Activated naive CD4-positive, alpha-beta T cell (primary cell): ENCODE measurements at regions not wholly inside any gene's neighbourhood (a gene's known extent, or its start where the extent isn't known, plus 50 kb on each side); places are given as distances from the start of the nearest gene placed in this dataset.

Source experiments
- DNase-seq, 4 experiments: peaks; one replicate each; lab custom pipeline; 2025; lab: John Stamatoyannopoulos, UW

- no peak for DNase-seq
Observed at GRCh38 chr2:12347066-12347493, 369.7 kb upstream of the TRIB2 start.

GRCh38 chr2:12348216-12348615 lies 368.5 kb upstream of the TRIB2 start:
- no peak for DNase-seq

GRCh38 chr2:12350821-12351220 lies 365.9 kb upstream of the TRIB2 start:
- no peak for DNase-seq

GRCh38 chr2:12352889-12353288 lies 363.8 kb upstream of the TRIB2 start:
- DNase-seq, result no peak

GRCh38 chr2:12361506-12361905 lies 355.2 kb upstream of the TRIB2 start:
- DNase-seq, result no peak

GRCh38 chr2:12363138-12363537 lies 353.6 kb upstream of the TRIB2 start:
- DNase-seq, result no peak

GRCh38 chr2:12363569-12363968 lies 353.2 kb upstream of the TRIB2 start:
- no peak for DNase-seq

- DNase-seq, result no peak
Observed at GRCh38 chr2:12369566-12369965, 347.2 kb upstream of the TRIB2 start.

- no peak for DNase-seq
Observed at GRCh38 chr2:12376025-12376424, 340.7 kb upstream of the TRIB2 start.

GRCh38 chr2:12379143-12379542 lies 337.6 kb upstream of the TRIB2 start:
- DNase-seq, result no peak

GRCh38 chr2:12381543-12382325 lies 335.0 kb upstream of the TRIB2 start:
- DNase-seq, result no peak

GRCh38 chr2:12382366-12382765 lies 334.4 kb upstream of the TRIB2 start:
- no peak for DNase-seq

- no peak for DNase-seq
Observed at GRCh38 chr2:12389344-12390045, 327.2 kb upstream of the TRIB2 start.

- no peak for DNase-seq
Observed at GRCh38 chr2:12391116-12391515, 325.6 kb upstream of the TRIB2 start.

- DNase-seq, result no peak
Observed at GRCh38 chr2:12396699-12397098, 320.0 kb upstream of the TRIB2 start.

GRCh38 chr2:12397854-12398253 lies 318.9 kb upstream of the TRIB2 start:
- DNase-seq, result no peak

GRCh38 chr2:12399240-12399639 lies 317.5 kb upstream of the TRIB2 start:
- no peak for DNase-seq

GRCh38 chr2:12400543-12400942 lies 316.2 kb upstream of the TRIB2 start:
- DNase-seq, result no peak

- DNase-seq, result no peak
Observed at GRCh38 chr2:12402440-12403139, 314.1 kb upstream of the TRIB2 start.

- no peak for DNase-seq
Observed at GRCh38 chr2:12404497-12404896, 312.2 kb upstream of the TRIB2 start.

- DNase-seq, result no peak
Observed at GRCh38 chr2:12407160-12407559, 309.6 kb upstream of the TRIB2 start.

GRCh38 chr2:12412898-12413305 lies 303.8 kb upstream of the TRIB2 start:
- no peak for DNase-seq

GRCh38 chr2:12415536-12415935 lies 301.2 kb upstream of the TRIB2 start:
- no peak for DNase-seq
